ENCODE measurements at regions not wholly inside any gene's neighbourhood (a gene's known extent, or its start where the extent isn't known, plus 50 kb on each side); places are given as distances from the start of the nearest gene placed in this dataset.

DNA sequence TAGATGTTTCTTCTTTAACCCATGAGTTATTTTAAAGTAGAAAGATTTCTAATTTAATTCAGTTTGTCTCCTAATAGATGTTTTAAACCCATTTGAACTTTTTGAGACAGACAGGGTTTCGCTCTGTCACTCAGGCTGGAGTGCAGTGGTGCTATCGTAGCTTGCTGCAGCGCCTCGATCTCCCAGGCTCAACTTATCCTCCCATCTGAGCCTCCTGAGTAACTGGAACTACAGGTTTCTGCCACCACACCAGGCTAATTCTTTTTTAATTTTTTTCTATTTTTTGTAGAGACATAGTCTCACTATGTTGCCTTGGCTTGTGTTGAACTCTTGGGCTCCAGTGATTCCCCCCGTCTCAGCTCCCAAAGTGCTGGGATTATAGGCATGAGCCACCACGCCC lies 53.0 kb upstream of the RAB18 start:
- Histone ChIP-seq H3K4me1 (ENCODE audit: control insufficient read depth, insufficient read depth, low read length) (no peaks in the 10 kb centered on the region), H3K36me3 (ENCODE audit: control insufficient read depth in 2 of 2, insufficient read depth in 1 of 2, low read length in 2 of 2) (no peaks in the 10 kb centered on the region), H3K9me3 (ENCODE audit: control insufficient read depth, insufficient read depth, low read depth, low read length) (no peaks in the 10 kb centered on the region), H3K27ac (ENCODE audit: extremely low read depth, low read depth, low read length) (no peak overlapping the region), H3K4me3 (ENCODE audit: low read depth, low read length) (no peak overlapping the region)
- ChIA-PET CTCF (no interaction called here), POLR2A (no interaction called here)
- TF ChIP-seq, protein P1, sequence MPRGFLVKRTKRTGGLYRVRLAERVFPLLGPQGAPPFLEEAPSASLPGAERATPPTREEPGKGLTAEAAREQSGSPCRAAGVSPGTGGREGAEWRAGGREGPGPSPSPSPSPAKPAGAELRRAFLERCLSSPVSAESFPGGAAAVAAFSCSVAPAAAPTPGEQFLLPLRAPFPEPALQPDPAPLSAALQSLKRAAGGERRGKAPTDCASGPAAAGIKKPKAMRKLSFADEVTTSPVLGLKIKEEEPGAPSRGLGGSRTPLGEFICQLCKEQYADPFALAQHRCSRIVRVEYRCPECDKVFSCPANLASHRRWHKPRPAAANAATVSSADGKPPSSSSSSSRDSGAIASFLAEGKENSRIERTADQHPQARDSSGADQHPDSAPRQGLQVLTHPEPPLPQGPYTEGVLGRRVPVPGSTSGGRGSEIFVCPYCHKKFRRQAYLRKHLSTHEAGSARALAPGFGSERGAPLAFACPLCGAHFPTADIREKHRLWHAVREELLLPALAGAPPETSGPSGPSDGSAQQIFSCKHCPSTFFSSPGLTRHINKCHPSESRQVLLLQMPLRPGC (tag by site-specific recombination; IDR thresholded peaks at IDR 0.05) = no peak
- no peak for TF ChIP-seq HOXA7 (CRISPR knock-in tag; IDR thresholded peaks at IDR 0.05; ENCODE audit: borderline replicate concordance)
- no peak for TF ChIP-seq KLF9 (tag by site-specific recombination; IDR thresholded peaks at IDR 0.05; ENCODE audit: low read depth)

DNA sequence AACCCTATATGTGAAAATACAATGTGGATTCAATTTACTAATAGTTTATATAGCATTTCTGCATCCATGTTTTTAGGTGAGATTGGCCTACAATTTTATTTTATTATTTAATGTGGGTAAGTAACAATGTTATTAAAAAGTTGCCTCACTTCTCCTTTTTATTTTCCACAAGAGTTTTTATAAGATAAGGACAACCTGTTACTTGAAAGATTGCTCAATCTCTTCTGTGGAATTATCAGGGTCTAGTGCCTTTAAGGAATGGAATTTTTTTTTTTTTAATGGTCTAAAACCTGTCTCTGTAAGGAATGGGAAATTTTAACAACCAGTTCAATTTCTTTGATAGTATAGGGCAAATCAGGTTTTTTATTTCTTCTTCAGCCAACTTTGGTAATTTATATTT lies 53.9 kb upstream of the RAB18 start:
- Histone ChIP-seq H3K36me3 (ENCODE audit: control insufficient read depth in 2 of 2, insufficient read depth in 1 of 2, low read length in 2 of 2) (no peaks in the 10 kb centered on the region), H3K9me3 (ENCODE audit: control insufficient read depth, insufficient read depth, low read depth, low read length) (no peaks in the 10 kb centered on the region), H3K4me3 (ENCODE audit: low read depth, low read length) (no peak overlapping the region), H3K27ac (ENCODE audit: extremely low read depth, low read depth, low read length) (no peak overlapping the region), H3K4me1 (ENCODE audit: control insufficient read depth, insufficient read depth, low read length) (no peaks in the 10 kb centered on the region)
- CTCF ChIA-PET = no interaction called here
- POLR2A ChIA-PET = no interaction called here
- TF ChIP-seq SETDB1 (IDR thresholded peaks at IDR 0.05; ENCODE audit: insufficient read length, low read length) (no peak), SCRT2 (tag by site-specific recombination; IDR thresholded peaks at IDR 0.05) (peak; percentile 66; the same call in 1 of the 2 replicates)

- POLR2A ChIA-PET = no interaction called here
- TF ChIP-seq ZNF223 (tag by site-specific recombination; IDR thresholded peaks at IDR 0.05) (no peak), ZFP37 (tag by site-specific recombination; IDR thresholded peaks at IDR 0.05) (no peak), ZNF544 (tag by site-specific recombination; IDR thresholded peaks at IDR 0.05) (no peak), ZNF623 (tag by site-specific recombination; IDR thresholded peaks at IDR 0.05) (no peak), ZNF768 (tag by site-specific recombination; IDR thresholded peaks at IDR 0.05) (no peak), ZBTB8A (tag by site-specific recombination; IDR thresholded peaks at IDR 0.05) (no peak), REPIN1 (tag by site-specific recombination; IDR thresholded peaks at IDR 0.05; ENCODE audit: low read depth) (no peak), SETDB1 (IDR thresholded peaks at IDR 0.05; ENCODE audit: insufficient read length, low read length) (no peak), ZNF639 (tag by site-specific recombination; IDR thresholded peaks at IDR 0.05) (no peak), ZNF555 (tag by site-specific recombination; conservative IDR thresholded peaks at IDR 0.05) (no peak), ZNF157 (tag by site-specific recombination; IDR thresholded peaks at IDR 0.05) (no peak), YY2 (tag by site-specific recombination; IDR thresholded peaks at IDR 0.05) (no peak)
- TF ChIP-seq, protein P2, sequence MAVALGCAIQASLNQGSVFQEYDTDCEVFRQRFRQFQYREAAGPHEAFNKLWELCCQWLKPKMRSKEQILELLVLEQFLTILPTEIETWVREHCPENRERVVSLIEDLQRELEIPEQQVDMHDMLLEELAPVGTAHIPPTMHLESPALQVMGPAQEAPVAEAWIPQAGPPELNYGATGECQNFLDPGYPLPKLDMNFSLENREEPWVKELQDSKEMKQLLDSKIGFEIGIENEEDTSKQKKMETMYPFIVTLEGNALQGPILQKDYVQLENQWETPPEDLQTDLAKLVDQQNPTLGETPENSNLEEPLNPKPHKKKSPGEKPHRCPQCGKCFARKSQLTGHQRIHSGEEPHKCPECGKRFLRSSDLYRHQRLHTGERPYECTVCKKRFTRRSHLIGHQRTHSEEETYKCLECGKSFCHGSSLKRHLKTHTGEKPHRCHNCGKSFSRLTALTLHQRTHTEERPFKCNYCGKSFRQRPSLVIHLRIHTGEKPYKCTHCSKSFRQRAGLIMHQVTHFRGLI (tag by site-specific recombination; IDR thresholded peaks at IDR 0.05) = no peak
- TF ChIP-seq, protein P3, sequence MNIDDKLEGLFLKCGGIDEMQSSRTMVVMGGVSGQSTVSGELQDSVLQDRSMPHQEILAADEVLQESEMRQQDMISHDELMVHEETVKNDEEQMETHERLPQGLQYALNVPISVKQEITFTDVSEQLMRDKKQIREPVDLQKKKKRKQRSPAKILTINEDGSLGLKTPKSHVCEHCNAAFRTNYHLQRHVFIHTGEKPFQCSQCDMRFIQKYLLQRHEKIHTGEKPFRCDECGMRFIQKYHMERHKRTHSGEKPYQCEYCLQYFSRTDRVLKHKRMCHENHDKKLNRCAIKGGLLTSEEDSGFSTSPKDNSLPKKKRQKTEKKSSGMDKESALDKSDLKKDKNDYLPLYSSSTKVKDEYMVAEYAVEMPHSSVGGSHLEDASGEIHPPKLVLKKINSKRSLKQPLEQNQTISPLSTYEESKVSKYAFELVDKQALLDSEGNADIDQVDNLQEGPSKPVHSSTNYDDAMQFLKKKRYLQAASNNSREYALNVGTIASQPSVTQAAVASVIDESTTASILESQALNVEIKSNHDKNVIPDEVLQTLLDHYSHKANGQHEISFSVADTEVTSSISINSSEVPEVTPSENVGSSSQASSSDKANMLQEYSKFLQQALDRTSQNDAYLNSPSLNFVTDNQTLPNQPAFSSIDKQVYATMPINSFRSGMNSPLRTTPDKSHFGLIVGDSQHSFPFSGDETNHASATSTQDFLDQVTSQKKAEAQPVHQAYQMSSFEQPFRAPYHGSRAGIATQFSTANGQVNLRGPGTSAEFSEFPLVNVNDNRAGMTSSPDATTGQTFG (tag by site-specific recombination; IDR thresholded peaks at IDR 0.05; ENCODE audit: borderline replicate concordance) = no peak
- no peaks in the 10 kb centered on the region for H3K4me1 ChIP-seq (ENCODE audit: control insufficient read depth, insufficient read depth, low read length)
- H3K27ac ChIP-seq (ENCODE audit: extremely low read depth, low read depth, low read length) = no peak overlapping the region
- CTCF ChIA-PET = no interaction called here
- no peaks in the 10 kb centered on the region for H3K9me3 ChIP-seq (ENCODE audit: control insufficient read depth, insufficient read depth, low read depth, low read length)
- H3K36me3 ChIP-seq (ENCODE audit: control insufficient read depth in 2 of 2, insufficient read depth in 1 of 2, low read length in 2 of 2) = no peaks in the 10 kb centered on the region
- H3K4me3 ChIP-seq (ENCODE audit: low read depth, low read length) = no peak overlapping the region
These were observed 54.5 kb upstream of the RAB18 start for GRCh38 chr10:27449571-27449970.

Measured in HEK293 (cell line).